B cell (primary cell): ENCODE measurements at regions not wholly inside any gene's neighbourhood (a gene's known extent, or its start where the extent isn't known, plus 50 kb on each side); places are given as distances from the start of the nearest gene placed in this dataset.

ENCODE experiments used
- CTCF ChIP-seq: fragments of 200-600 bp; IDR thresholded peaks from one replicate; pipeline ENCODE4 v1.8.0; 2022; ENCODE audit warnings: antibody characterized with exemption, mild to moderate bottlenecking
- EZH2 ChIP-seq: IDR thresholded peaks from 2 replicates; pipeline ENCODE4 v1.6.1; 2012; ENCODE audit warnings: borderline replicate concordance, low read depth, mild to moderate bottlenecking, moderate library complexity, low read length; ENCODE audit not compliant: insufficient read depth, poor library complexity, severe bottlenecking

GRCh38 chr2:150212722-150213171 lies 274.7 kb downstream of the RND3 start:
- TF ChIP-seq CTCF: no peak
- no peak for TF ChIP-seq EZH2
